ENCODE measurements at regions not wholly inside any gene's neighbourhood (a gene's known extent, or its start where the extent isn't known, plus 50 kb on each side); places are given as distances from the start of the nearest gene placed in this dataset.

DNA sequence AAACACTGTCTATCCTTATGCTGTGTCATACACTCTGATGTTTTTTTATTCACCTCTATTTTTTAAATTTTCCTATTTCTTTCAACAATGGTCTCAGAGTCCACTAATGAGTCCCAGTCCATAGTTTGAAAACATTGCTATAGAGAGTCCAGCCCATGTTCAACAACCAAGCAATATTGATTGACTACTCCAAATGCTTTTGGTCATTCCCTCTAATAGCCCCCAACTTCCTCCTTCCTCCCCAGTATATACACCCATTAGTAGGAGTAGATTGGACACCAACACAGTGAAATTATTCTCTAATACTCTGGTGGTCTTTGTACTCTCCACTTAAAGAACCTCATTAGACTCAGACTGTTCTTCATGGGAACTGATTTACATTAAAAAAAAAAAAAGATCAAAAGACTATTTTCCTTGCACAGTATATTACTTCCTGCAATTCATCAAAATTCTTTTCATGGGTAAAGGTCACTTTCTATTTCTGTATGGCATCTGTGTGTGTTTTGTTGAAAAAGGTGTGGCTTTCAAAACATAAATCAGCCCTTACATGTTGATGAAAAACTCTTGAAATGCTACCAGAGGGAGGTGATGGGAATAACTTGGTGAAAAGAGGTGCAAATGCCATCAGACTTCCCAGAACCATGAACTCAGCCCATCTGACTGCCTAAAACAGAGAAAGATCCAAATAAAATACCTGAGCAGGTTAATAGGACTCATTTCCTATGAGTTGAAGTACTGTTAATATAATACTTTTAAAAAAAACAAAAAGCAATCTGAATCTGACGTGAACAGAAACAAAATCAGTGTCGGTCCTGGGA, 250.3 kb upstream of the KLF3 start:
- TF ChIP-seq CTCF (IDR thresholded peaks at IDR 0.05) = no peak
- no peak for TF ChIP-seq POLR2A (IDR thresholded peaks at IDR 0.05)

Data from right lobe of liver (tissue), 4 donors.